ENCODE measurements at regions not wholly inside any gene's neighbourhood (a gene's known extent, or its start where the extent isn't known, plus 50 kb on each side); places are given as distances from the start of the nearest gene placed in this dataset.
"Not testable (repeated sequence)": the region's sequence is repeated elsewhere in the genome, so short reads cannot be mapped to it uniquely, and the experiment has no call there.

DNA sequence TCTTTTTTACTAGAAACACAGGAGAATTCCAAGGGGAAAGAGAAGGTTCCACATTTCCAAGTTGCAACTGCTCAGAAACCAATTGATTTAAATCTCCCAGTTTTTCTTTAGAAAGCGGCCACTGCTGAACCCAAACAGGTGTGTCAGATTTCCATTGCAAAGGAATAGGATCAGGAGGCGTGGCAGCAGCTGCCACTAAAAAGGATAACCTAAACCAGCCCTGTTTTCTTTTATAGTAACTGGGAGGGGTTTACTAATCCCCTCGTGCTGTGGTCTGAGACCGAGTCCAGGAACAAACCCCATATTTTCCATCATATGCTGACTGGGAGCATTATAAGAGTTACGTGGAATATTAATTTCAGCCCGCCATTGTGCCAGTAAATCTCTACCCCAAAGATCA is 1504.0 kb downstream of the UQCRFS1 start:
- not testable (repeated sequence) for TF ChIP-seq EP300, CTCF, POLR2A (IDR thresholded peaks at IDR 0.05)
